Endothelial cell of umbilical vein (primary cell): ENCODE measurements at regions not wholly inside any gene's neighbourhood (a gene's known extent, or its start where the extent isn't known, plus 50 kb on each side); places are given as distances from the start of the nearest gene placed in this dataset.

Experiments
- BruUV-seq: library from RNA; stranded (reverse); fragments of 400-500 nt; replicated peaks from 2 replicates; lab custom pipeline; 2021; lab: Mats Ljungman, UMichigan
- CTCF ChIA-PET: fragments of 300-600, 350-600 bp; sonication (Branson Sonifier 250); formaldehyde crosslinking; loops from one replicate; lab custom pipeline; 2021; ENCODE audit warnings: antibody characterized with exemption, inconsistent platforms; lab: Charles Lee
- POLR2A ChIA-PET: fragments of 300-600, 350-600 bp; sonication (Branson Sonifier 250); formaldehyde crosslinking; loops from one replicate; lab custom pipeline; 2021; ENCODE audit warnings: antibody characterized with exemption, inconsistent platforms; lab: Charles Lee
- DNase-seq: peaks from one replicate; pipeline ENCODE4 v3.0.0-alpha.2; 2011; ENCODE audit warnings: low read depth, low spot score
- FAIRE-seq: peaks from 2 replicates; lab custom pipeline; 2011; peaks lifted over from hg19 to GRCh38; lab: Jason Lieb, UNC
- H2AFZ ChIP-seq: 2 replicates; pipeline ENCODE4 v1.6.0; 2012; ENCODE audit warnings: low read depth, low read length, control low read depth, inconsistent platforms
- H3K27ac ChIP-seq: 2 replicates; pipeline ENCODE4 v1.5.1; 2011; ENCODE audit warnings: low read depth, mild to moderate bottlenecking, control low read depth, low read length, moderate library complexity; ENCODE audit not compliant: insufficient read depth
- H3K27me3 ChIP-seq, 2 experiments: 2 replicates each; pipeline versions ENCODE4 v1.6.0 to v1.6.1; 2011; ENCODE audit warnings: low read length in 2 of 2, mixed read lengths in 1 of 2; ENCODE audit not compliant: control insufficient read depth in 2 of 2, insufficient read depth in 2 of 2
- H3K36me3 ChIP-seq, 2 experiments: 2 replicates in 1 of 2; 3 replicates in 1 of 2; pipeline ENCODE4 v1.5.1; 2011; ENCODE audit warnings: low read length in 2 of 2, mild to moderate bottlenecking in 1 of 2, moderate library complexity in 1 of 2; ENCODE audit not compliant: control insufficient read depth in 2 of 2, insufficient read depth in 2 of 2; ENCODE audit errors: extremely low read depth in 1 of 2
- H3K4me1 ChIP-seq: 3 replicates; pipeline ENCODE4 v1.5.1; 2011; ENCODE audit warnings: mild to moderate bottlenecking, low read length; ENCODE audit not compliant: control insufficient read depth, insufficient read depth; ENCODE audit errors: extremely low read depth
- H3K4me2 ChIP-seq: 2 replicates; pipeline ENCODE4 v1.6.1; 2011; ENCODE audit warnings: low read length, control low read depth, mixed read lengths; ENCODE audit not compliant: insufficient read depth
- H3K4me3 ChIP-seq, 3 experiments: fragments of 200-600 bp in 1 of 3; sonication (generic), shearing (Covaris generic) in 1 of 3; replicated peaks in 1 of 3; 2 replicates each; pipeline ENCODE4 v1.5.1; 2011 to 2016; ENCODE audit warnings: control low read depth in 3 of 3, low read length in 3 of 3, mild to moderate bottlenecking in 2 of 3, inconsistent platforms in 1 of 3, low read depth in 1 of 3, moderate library complexity in 1 of 3; ENCODE audit not compliant: insufficient read depth in 1 of 3
- H3K79me2 ChIP-seq: 2 replicates; pipeline ENCODE4 v1.6.0; 2012; ENCODE audit warnings: low read length, inconsistent platforms; ENCODE audit not compliant: control insufficient read depth, insufficient read depth
- H3K9ac ChIP-seq: replicated peaks from 2 replicates; pipeline ENCODE3; 2011; ENCODE audit warnings: low read length, control low read depth; ENCODE audit not compliant: insufficient read depth; ENCODE audit errors: extremely low read depth
- H3K9me1 ChIP-seq: replicated peaks from 3 replicates; pipeline ENCODE4 v1.6.0; 2011; ENCODE audit warnings: mild to moderate bottlenecking, low read length; ENCODE audit not compliant: control insufficient read depth, insufficient read depth; ENCODE audit errors: extremely low read depth
- H3K9me3 ChIP-seq: replicated peaks from 2 replicates; pipeline ENCODE4 v1.5.1; 2012; ENCODE audit warnings: low read length, inconsistent platforms; ENCODE audit not compliant: control insufficient read depth, insufficient read depth
- H4K20me1 ChIP-seq: replicated peaks from 2 replicates; pipeline ENCODE3; 2011; ENCODE audit warnings: mild to moderate bottlenecking, low read length; ENCODE audit not compliant: control insufficient read depth, insufficient read depth; ENCODE audit errors: extremely low read depth
- EZH2 ChIP-seq: IDR thresholded peaks from 2 replicates; pipeline ENCODE4 v1.6.1; 2012; ENCODE audit warnings: borderline replicate concordance, low read depth, mild to moderate bottlenecking, moderate library complexity, low read length, inconsistent platforms; ENCODE audit not compliant: severe bottlenecking
- FOS ChIP-seq: IDR thresholded peaks from 2 replicates; pipeline ENCODE4 v1.6.1; 2011; ENCODE audit warnings: mild to moderate bottlenecking, low read length, moderate library complexity, borderline replicate concordance; ENCODE audit not compliant: insufficient read depth
- GATA2 ChIP-seq: IDR thresholded peaks from 2 replicates; pipeline ENCODE4 v1.7.0; 2011; ENCODE audit warnings: low read depth, mild to moderate bottlenecking, moderate library complexity, mixed read lengths, low read length; ENCODE audit not compliant: insufficient read length, insufficient read depth
- JUN ChIP-seq: IDR thresholded peaks from 2 replicates; pipeline ENCODE4 v1.6.1; 2011; ENCODE audit warnings: borderline replicate concordance, low read depth; ENCODE audit not compliant: insufficient read length, insufficient read depth
- MYC ChIP-seq: IDR thresholded peaks from one replicate; pipeline ENCODE4 v1.6.1; 2011; ENCODE audit warnings: mild to moderate bottlenecking, low read depth, low read length
- POLR2A ChIP-seq: IDR thresholded peaks from 2 replicates; pipeline ENCODE4 v1.6.1; 2012; ENCODE audit warnings: low read depth, mild to moderate bottlenecking, control low read depth, low read length
- POLR2AphosphoS5 ChIP-seq: IDR thresholded peaks from 2 replicates; pipeline ENCODE4 v1.6.1; 2012; ENCODE audit warnings: low read depth, mild to moderate bottlenecking, control low read depth, low read length, moderate library complexity; ENCODE audit not compliant: insufficient read depth
- dilution Hi-C: fragments of 300-500 bp; cut with MboI; formaldehyde crosslinking; loops from one replicate; pipeline ENCODE4 v1.15.0; 2019; ENCODE audit warnings: low sequenced_read_pairs; ENCODE audit not compliant: extremely low pct_ligation_motif_present
- intact Hi-C: fragments of 100-400 bp; cut with micrococcal nuclease; formaldehyde crosslinking; loops from one replicate; pipeline ENCODE4 v1.10.0; 2022
- TF ChIP-seq, protein P1 (sequence below): IDR thresholded peaks from 2 replicates; pipeline ENCODE4 v1.6.1; 2011; ENCODE audit not compliant: insufficient read depth, insufficient read length
- TF ChIP-seq, protein P2 (sequence below), 2 donors: IDR thresholded peaks; 1 replicate in 1 of 2; 2 replicates in 1 of 2; pipeline ENCODE4 v1.5.1; 2011; ENCODE audit warnings: low read length in 2 of 2, mild to moderate bottlenecking in 2 of 2, moderate library complexity in 2 of 2, control low read depth in 1 of 2, inconsistent platforms in 1 of 2, low read depth in 1 of 2; ENCODE audit not compliant: insufficient read depth in 1 of 2; ENCODE audit errors: extremely low read depth in 1 of 2

DNA sequence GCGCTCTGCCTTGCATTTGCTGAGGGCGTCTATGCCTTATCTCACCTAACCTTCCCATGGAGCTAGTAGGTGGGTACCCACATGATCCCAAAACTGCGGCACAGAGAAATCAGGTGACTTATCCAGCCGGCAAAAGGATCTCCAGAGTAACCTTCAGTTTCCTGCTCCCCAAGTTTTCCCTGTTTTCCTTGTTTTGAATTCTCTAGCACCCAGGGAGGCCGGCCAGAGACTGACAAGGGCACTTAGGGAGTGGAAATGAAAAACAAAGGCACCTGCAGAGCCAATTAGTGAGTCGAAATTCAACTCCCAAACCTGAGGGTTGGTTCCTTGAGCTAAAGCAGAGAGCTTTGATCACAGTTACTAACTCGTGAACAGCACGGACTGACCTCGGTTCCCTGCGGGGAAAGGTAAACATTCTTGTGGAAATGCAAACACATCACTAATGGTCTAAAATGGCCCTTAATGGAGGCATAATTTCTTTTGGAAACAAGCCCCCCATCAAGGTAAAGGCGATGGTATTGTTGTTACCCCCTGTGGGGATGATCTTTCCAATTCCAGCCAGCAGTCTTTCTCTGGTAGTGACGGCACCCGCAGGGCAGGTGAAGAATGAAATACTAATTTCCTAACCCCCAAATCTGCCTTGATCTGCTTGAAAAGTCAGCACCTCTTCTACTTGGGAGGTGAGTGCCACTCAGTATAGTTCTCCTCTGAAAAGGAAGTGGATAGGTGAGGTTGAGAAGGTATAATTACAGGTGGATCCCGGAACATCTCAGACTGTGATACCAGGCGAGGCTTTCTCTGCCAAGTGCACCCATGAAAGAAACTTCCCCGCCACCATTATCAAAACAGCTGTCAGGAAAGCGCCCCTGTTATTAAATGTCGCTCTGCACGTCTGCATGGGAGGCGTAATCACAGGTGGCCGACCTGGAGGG lies 365.6 kb upstream of the AUTS2 start:
- no peak for DNase-seq
- no TSS peak for BruUV-seq
- H3K79me2 ChIP-seq: no peaks in the 10 kb centered on the region
- no peaks in the 10 kb centered on the region for H3K36me3 ChIP-seq
- no peak overlapping the region for H3K27ac ChIP-seq
- TF ChIP-seq EZH2: no peak
- no peak for TF ChIP-seq POLR2A
- no peak for TF ChIP-seq FOS
- TF ChIP-seq GATA2: no peak
- no peak for TF ChIP-seq JUN
- TF ChIP-seq, protein P1, sequence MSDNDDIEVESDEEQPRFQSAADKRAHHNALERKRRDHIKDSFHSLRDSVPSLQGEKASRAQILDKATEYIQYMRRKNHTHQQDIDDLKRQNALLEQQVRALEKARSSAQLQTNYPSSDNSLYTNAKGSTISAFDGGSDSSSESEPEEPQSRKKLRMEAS: no peak
- TF ChIP-seq MYC: no peak
- no peak for TF ChIP-seq POLR2AphosphoS5
- TF ChIP-seq, protein P2, sequence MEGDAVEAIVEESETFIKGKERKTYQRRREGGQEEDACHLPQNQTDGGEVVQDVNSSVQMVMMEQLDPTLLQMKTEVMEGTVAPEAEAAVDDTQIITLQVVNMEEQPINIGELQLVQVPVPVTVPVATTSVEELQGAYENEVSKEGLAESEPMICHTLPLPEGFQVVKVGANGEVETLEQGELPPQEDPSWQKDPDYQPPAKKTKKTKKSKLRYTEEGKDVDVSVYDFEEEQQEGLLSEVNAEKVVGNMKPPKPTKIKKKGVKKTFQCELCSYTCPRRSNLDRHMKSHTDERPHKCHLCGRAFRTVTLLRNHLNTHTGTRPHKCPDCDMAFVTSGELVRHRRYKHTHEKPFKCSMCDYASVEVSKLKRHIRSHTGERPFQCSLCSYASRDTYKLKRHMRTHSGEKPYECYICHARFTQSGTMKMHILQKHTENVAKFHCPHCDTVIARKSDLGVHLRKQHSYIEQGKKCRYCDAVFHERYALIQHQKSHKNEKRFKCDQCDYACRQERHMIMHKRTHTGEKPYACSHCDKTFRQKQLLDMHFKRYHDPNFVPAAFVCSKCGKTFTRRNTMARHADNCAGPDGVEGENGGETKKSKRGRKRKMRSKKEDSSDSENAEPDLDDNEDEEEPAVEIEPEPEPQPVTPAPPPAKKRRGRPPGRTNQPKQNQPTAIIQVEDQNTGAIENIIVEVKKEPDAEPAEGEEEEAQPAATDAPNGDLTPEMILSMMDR (IDR thresholded peaks at IDR 0.05; ENCODE audit: extremely low read depth in 1 of 2, insufficient read depth in 1 of 2, low read depth in 1 of 2, low read length in 2 of 2): no peak
- H3K9ac ChIP-seq: no peak overlapping the region
- CTCF ChIA-PET: interaction anchor here (0.6 kb wide), 1 partner anchor 245 kb away, joined by 3 read pairs; no protein-coding TSS in a partner anchor
- H2AFZ ChIP-seq: no peak overlapping the region
- POLR2A ChIA-PET: no interaction called here
- H4K20me1 ChIP-seq: no peaks in the 10 kb centered on the region
- H3K4me2 ChIP-seq: no peak overlapping the region
- H3K9me1 ChIP-seq: no peaks in the 10 kb centered on the region
- no peak for FAIRE-seq
- no peaks in the 10 kb centered on the region for H3K9me3 ChIP-seq
- dilution Hi-C loops (no loop called here), intact Hi-C loops (no loop called here)
- no peaks in the 10 kb centered on the region for H3K27me3 ChIP-seq
- no peaks in the 10 kb centered on the region for H3K4me1 ChIP-seq
- H3K4me3 ChIP-seq: no peak overlapping the region
